GM12878 (cell line): ENCODE measurements at regions not wholly inside any gene's neighbourhood (a gene's known extent, or its start where the extent isn't known, plus 50 kb on each side); places are given as distances from the start of the nearest gene placed in this dataset.

Experiments used
- ATAC-seq: fragments of 200-7000 bp; cut with Tn5 transposase; 3 replicates; pipeline ENCODE4 v1.9.1; 2020; ENCODE audit warnings: mild to moderate bottlenecking, moderate library complexity
- BruUV-seq: library from RNA; stranded (reverse); fragments of 400-500 nt; replicated peaks from 2 replicates; lab custom pipeline; 2021; lab: Mats Ljungman, UMichigan
- CTCF ChIA-PET: fragments of 300-600 bp; sonication (Branson Sonifier 250); formaldehyde crosslinking; extraction: SDS; loops from one replicate; lab custom pipeline; 2021; ENCODE audit warnings: inconsistent platforms; lab: Yijun Ruan, JAX
- POLR2A ChIA-PET: fragments of 350-600 bp; formaldehyde crosslinking; extraction: SDS; loops from one replicate; lab custom pipeline; 2021; ENCODE audit warnings: inconsistent platforms; lab: Charles Lee
- RAD21 ChIA-PET: fragments of 300-600 bp; sonication (Branson Sonifier 250); formaldehyde crosslinking; loops from one replicate; lab custom pipeline; 2023; ENCODE audit warnings: antibody characterized with exemption; ENCODE audit not compliant: unreplicated experiment; lab: Charles Lee
- SMC1A ChIA-PET: fragments of 300-600 bp; sonication (Branson Sonifier 250); formaldehyde crosslinking; loops from one replicate; lab custom pipeline; 2023; ENCODE audit not compliant: unreplicated experiment, uncharacterized antibody; lab: Charles Lee
- DNase-seq: peaks from one replicate; pipeline ENCODE4 v3.0.0-alpha.2; 2011; ENCODE audit warnings: low read depth, low spot score
- FAIRE-seq: peaks from 3 replicates; lab custom pipeline; 2011; peaks lifted over from hg19 to GRCh38; lab: Jason Lieb, UNC
- H2AFZ ChIP-seq: 2 replicates; pipeline ENCODE4 v1.6.0; 2011; ENCODE audit warnings: low read depth, low read length, control low read depth; ENCODE audit not compliant: control insufficient read depth
- H3K27ac ChIP-seq: 2 replicates; pipeline ENCODE4 v1.5.1; 2011; ENCODE audit warnings: control low read depth; ENCODE audit not compliant: control insufficient read depth, insufficient read depth
- H3K27me3 ChIP-seq, 2 experiments: replicated peaks in 1 of 2; 2 replicates each; pipeline versions ENCODE4 v1.6.0 to v1.6.1; 2011; ENCODE audit warnings: low read length in 1 of 2; ENCODE audit not compliant: control insufficient read depth in 2 of 2, insufficient read depth in 2 of 2
- H3K36me3 ChIP-seq, 2 experiments: 2 replicates each; pipeline ENCODE4 v1.5.1; 2011; ENCODE audit warnings: low read length in 1 of 2; ENCODE audit not compliant: control insufficient read depth in 2 of 2, insufficient read depth in 2 of 2
- H3K4me1 ChIP-seq: 2 replicates; pipeline ENCODE4 v1.6.1; 2011; ENCODE audit warnings: mild to moderate bottlenecking, low read length, moderate library complexity, mixed read lengths; ENCODE audit not compliant: control insufficient read depth, insufficient read depth
- H3K4me2 ChIP-seq: 2 replicates; pipeline ENCODE4 v1.6.0; 2011; ENCODE audit warnings: control low read depth; ENCODE audit not compliant: control insufficient read depth, insufficient read depth
- H3K4me3 ChIP-seq: fragments of 200-600 bp; sonication (generic); 2 replicates; pipeline ENCODE4 v1.5.1; 2016
- H3K79me2 ChIP-seq: 2 replicates; pipeline ENCODE4 v1.6.0; 2011; ENCODE audit warnings: low read length; ENCODE audit not compliant: control insufficient read depth, insufficient read depth
- H3K9ac ChIP-seq: 2 replicates; pipeline ENCODE4 v1.8.0; 2011; ENCODE audit warnings: low read length, control low read depth, mixed read lengths; ENCODE audit not compliant: control insufficient read depth, insufficient read depth
- H3K9me3 ChIP-seq: replicated peaks from 3 replicates; pipeline ENCODE4 v1.5.1; 2011; ENCODE audit warnings: mild to moderate bottlenecking, low read length; ENCODE audit not compliant: control insufficient read depth, insufficient read depth
- H4K20me1 ChIP-seq: 2 replicates; pipeline ENCODE4 v1.6.0; 2011; ENCODE audit not compliant: control insufficient read depth, insufficient read depth
- CBX3 ChIP-seq: fragments of 200-600 bp; sonication (generic); IDR thresholded peaks from 2 replicates; pipeline ENCODE4 v1.6.1; 2016; ENCODE audit warnings: low read depth, borderline replicate concordance
- CEBPB ChIP-seq, 2 experiments: fragments of 150-350 bp in 1 of 2; IDR thresholded peaks; 2 replicates each; pipeline ENCODE4 v1.6.1; 2012 to 2014; ENCODE audit warnings: low read depth in 2 of 2, low read length in 2 of 2, borderline replicate concordance in 1 of 2, inconsistent platforms in 1 of 2
- CHD1 ChIP-seq: IDR thresholded peaks from 2 replicates; pipeline ENCODE4 v1.6.1; 2012; ENCODE audit warnings: low read depth, low read length, improper control_type of control experiment
- EED ChIP-seq: sonication (generic); IDR thresholded peaks from 2 replicates; pipeline ENCODE4 v1.6.1; 2016; ENCODE audit warnings: antibody characterized with exemption, low read depth
- EP300 ChIP-seq, 2 experiments: fragments of 150-350 bp in 1 of 2; IDR thresholded peaks; 2 replicates each; pipeline ENCODE4 v1.6.1; 2011 to 2012; ENCODE audit warnings: low read depth in 2 of 2, low read length in 2 of 2, borderline replicate concordance in 1 of 2, improper control_type of control experiment in 1 of 2, inconsistent platforms in 1 of 2; ENCODE audit not compliant: control insufficient read depth in 1 of 2
- HCFC1 ChIP-seq: fragments of 150-350 bp; IDR thresholded peaks from 2 replicates; pipeline ENCODE4 v1.6.1; 2014; ENCODE audit warnings: low read length
- HDGF ChIP-seq: fragments of 450-650 bp; IDR thresholded peaks from 2 replicates; pipeline ENCODE4 v1.6.1; 2016; ENCODE audit warnings: antibody characterized with exemption
- IKZF2 ChIP-seq, 2 experiments: fragments of 450-650 bp; IDR thresholded peaks; 2 replicates each; pipeline ENCODE4 v1.6.1; 2017; ENCODE audit warnings: mild to moderate bottlenecking in 2 of 2, moderate library complexity in 2 of 2
- LARP7 ChIP-seq: fragments of 450-650 bp; IDR thresholded peaks from 2 replicates; pipeline ENCODE4 v1.6.1; 2017; ENCODE audit warnings: mild to moderate bottlenecking
- NFIC ChIP-seq: IDR thresholded peaks from 2 replicates; pipeline ENCODE4 v1.6.1; 2012; ENCODE audit warnings: low read depth, mild to moderate bottlenecking, inconsistent platforms, low read length, moderate library complexity
- POLR2AphosphoS2 ChIP-seq: IDR thresholded peaks from 2 replicates; pipeline ENCODE4 v1.6.1; 2011; ENCODE audit warnings: low read depth, mild to moderate bottlenecking, low read length, improper control_type of control experiment, moderate library complexity
- SREBF1 ChIP-seq: IDR thresholded peaks from 2 replicates; pipeline ENCODE4 v1.6.1; 2012; ENCODE audit warnings: mild to moderate bottlenecking, low read length
- WRNIP1 ChIP-seq: IDR thresholded peaks from 2 replicates; pipeline ENCODE4 v1.6.1; 2011; ENCODE audit warnings: low read depth, low read length, improper control_type of control experiment, borderline replicate concordance
- ZBTB11 ChIP-seq: fragments of 450-650 bp; formaldehyde crosslinking; IDR thresholded peaks from 2 replicates; pipeline ENCODE4 v1.5.0; 2022; ENCODE audit warnings: mild to moderate bottlenecking, missing genetic modification characterization
- WGBS: methylation state at CpG from one replicate; pipeline ENCODE4 v1.1.6; 2016; ENCODE audit warnings: low lambda C conversion rate; ENCODE audit not compliant: insufficient replicate concordance, insufficient coverage; ENCODE audit errors: missing lambda C conversion rate; 5-methylcytosine and 5-hydroxymethylcytosine counted together
- in situ Hi-C: fragments of 300-500 bp; cut with MboI; formaldehyde crosslinking; loops from 9 replicates; pipeline ENCODE4 v1.14.3; 2018; ENCODE audit warnings: mixed read lengths
- intact Hi-C: fragments of 100-400 bp; cut with micrococcal nuclease; formaldehyde crosslinking; loops from one replicate; pipeline ENCODE4 v1.14.2; 2022; ENCODE audit not compliant: unreplicated experiment
- TF ChIP-seq, protein P1 (sequence below): fragments of 450-650 bp; IDR thresholded peaks from 2 replicates; pipeline ENCODE4 v1.6.1; 2016; ENCODE audit warnings: mild to moderate bottlenecking

DNA sequence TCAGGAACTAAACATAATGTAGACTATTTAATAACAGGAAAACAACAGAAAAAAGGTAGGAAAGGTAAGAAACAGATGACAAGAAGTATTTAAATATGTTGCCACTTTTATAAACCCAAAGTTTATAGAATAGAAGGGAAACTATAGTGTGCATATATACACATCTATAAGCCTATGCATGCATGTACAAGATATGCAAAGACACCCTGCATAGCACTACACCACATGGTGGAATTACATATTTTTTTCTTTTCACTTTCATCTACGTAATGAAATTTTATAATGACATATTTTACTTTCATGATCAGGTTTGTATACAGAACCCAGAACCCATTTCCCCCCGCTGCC lies 136.8 kb downstream of the MEX3B start (continued):
- no peak for TF ChIP-seq IKZF2 (IDR thresholded peaks at IDR 0.05)
- TF ChIP-seq, protein P1, sequence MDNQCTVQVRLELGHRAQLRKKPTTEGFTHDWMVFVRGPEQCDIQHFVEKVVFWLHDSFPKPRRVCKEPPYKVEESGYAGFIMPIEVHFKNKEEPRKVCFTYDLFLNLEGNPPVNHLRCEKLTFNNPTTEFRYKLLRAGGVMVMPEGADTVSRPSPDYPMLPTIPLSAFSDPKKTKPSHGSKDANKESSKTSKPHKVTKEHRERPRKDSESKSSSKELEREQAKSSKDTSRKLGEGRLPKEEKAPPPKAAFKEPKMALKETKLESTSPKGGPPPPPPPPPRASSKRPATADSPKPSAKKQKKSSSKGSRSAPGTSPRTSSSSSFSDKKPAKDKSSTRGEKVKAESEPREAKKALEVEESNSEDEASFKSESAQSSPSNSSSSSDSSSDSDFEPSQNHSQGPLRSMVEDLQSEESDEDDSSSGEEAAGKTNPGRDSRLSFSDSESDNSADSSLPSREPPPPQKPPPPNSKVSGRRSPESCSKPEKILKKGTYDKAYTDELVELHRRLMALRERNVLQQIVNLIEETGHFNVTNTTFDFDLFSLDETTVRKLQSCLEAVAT = no peak
- TF ChIP-seq POLR2AphosphoS2 = no peak
- TF ChIP-seq HCFC1 = no peak
- TF ChIP-seq, all 136 proteins: peak for 0

DNA sequence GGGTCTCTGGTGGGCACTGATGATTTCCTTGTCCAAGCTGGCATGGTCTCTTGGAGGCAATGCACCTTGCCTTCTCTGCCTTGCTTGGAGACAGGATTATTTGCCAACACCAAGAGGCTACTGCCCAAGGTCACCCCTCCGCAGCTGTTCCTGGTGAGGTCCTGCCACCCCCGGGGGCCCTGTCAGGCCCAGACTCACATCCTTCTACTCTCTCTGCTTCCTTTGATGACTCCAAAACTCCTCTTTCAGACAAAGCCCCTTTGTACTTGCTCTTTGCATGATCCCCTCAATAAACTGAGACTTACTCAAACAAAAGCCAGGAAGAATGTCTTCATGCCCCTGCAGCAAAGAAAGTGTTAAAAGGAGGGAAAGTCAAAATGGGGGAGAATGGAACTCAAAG lies 137.7 kb downstream of the MEX3B start:
- RAD21 ChIA-PET = no interaction called here
- no peak for ATAC-seq
- SMC1A ChIA-PET = no interaction called here
- in situ Hi-C loops (no loop called here), intact Hi-C loops (no loop called here)
- POLR2A ChIA-PET = no interaction called here
- H3K27me3 ChIP-seq = no peaks in the 10 kb centered on the region; a peak in 1 of 4 replicates
- no peaks in the 10 kb centered on the region for H3K79me2 ChIP-seq
- no peaks in the 10 kb centered on the region for H3K4me1 ChIP-seq
- TF ChIP-seq ZBTB11 (CRISPR knock-in tag) (no peak), NFIC (no peak), HDGF (no peak), CBX3 (no peak), WRNIP1 (no peak), EP300 (IDR thresholded peaks at IDR 0.05; ENCODE audit: borderline replicate concordance in 1 of 2, control insufficient read depth in 1 of 2, low read depth in 2 of 2, low read length in 2 of 2) (no peak), CEBPB (IDR thresholded peaks at IDR 0.05; ENCODE audit: borderline replicate concordance in 1 of 2, low read depth in 2 of 2, low read length in 2 of 2) (no peak), EED (no peak), SREBF1 (no peak), CHD1 (no peak), LARP7 (no peak)
- H3K36me3 ChIP-seq = no peaks in the 10 kb centered on the region
- CTCF ChIA-PET = no interaction called here
- no peak overlapping the region for H3K9ac ChIP-seq
- no peak for FAIRE-seq
- H3K27ac ChIP-seq = no peak overlapping the region
- 47% methylated on average over 2 of the region's 2 CpGs for WGBS
- H3K4me3 ChIP-seq = no peak overlapping the region
- H3K4me2 ChIP-seq = no peak overlapping the region
- no peak overlapping the region for H2AFZ ChIP-seq
- no peaks in the 10 kb centered on the region for H3K9me3 ChIP-seq
- BruUV-seq = no TSS peak
- H4K20me1 ChIP-seq = no peaks in the 10 kb centered on the region
- no peak for DNase-seq
